Epithelial cell of proximal tubule (primary cell): ENCODE measurements at regions not wholly inside any gene's neighbourhood (a gene's known extent, or its start where the extent isn't known, plus 50 kb on each side); places are given as distances from the start of the nearest gene placed in this dataset.

ENCODE experiments used
- DNase-seq: peaks from one replicate; pipeline ENCODE4 v3.0.0-alpha.2; 2011; ENCODE audit warnings: low read depth
- H3K4me3 ChIP-seq: 2 replicates; pipeline ENCODE4 v1.5.1; 2011; ENCODE audit warnings: low read depth, mild to moderate bottlenecking, low read length
- CTCF ChIP-seq: conservative IDR thresholded peaks from 2 replicates; pipeline ENCODE4 v1.5.1; 2012; ENCODE audit warnings: low read depth, mild to moderate bottlenecking, low read length

GRCh38 chr2:62576276-62576939 is 70.4 kb upstream of the TMEM17 start:
- H3K4me3 ChIP-seq, result no peak overlapping the region
- no peak for TF ChIP-seq CTCF
- DNase-seq, result no peak

- no peak for TF ChIP-seq CTCF
- no peak overlapping the region for H3K4me3 ChIP-seq
- DNase-seq, result no peak
Observed at GRCh38 chr2:62573936-62574335, 67.9 kb upstream of the TMEM17 start.

- no peak for DNase-seq
- TF ChIP-seq CTCF, result no peak
- no peak overlapping the region for H3K4me3 ChIP-seq
Observed at GRCh38 chr2:62573137-62573731, 67.2 kb upstream of the TMEM17 start.

- DNase-seq, result no peak
- H3K4me3 ChIP-seq, result peak overlapping the region; percentile 42
- TF ChIP-seq CTCF, result no peak
Observed at GRCh38 chr2:62570861-62571698, 65.1 kb upstream of the TMEM17 start.

GRCh38 chr2:62569907-62570841 is 64.2 kb upstream of the TMEM17 start:
- no peak for DNase-seq
- peak overlapping the region; percentile 42 for H3K4me3 ChIP-seq
- TF ChIP-seq CTCF, result no peak

- no peak overlapping the region for H3K4me3 ChIP-seq
- TF ChIP-seq CTCF, result no peak
- no peak for DNase-seq
Observed at GRCh38 chr2:62568983-62569837, 63.2 kb upstream of the TMEM17 start.
